ENCODE measurements at regions not wholly inside any gene's neighbourhood (a gene's known extent, or its start where the extent isn't known, plus 50 kb on each side); places are given as distances from the start of the nearest gene placed in this dataset.
"Not testable (repeated sequence)": the region's sequence is repeated elsewhere in the genome, so short reads cannot be mapped to it uniquely, and the experiment has no call there.

DNA sequence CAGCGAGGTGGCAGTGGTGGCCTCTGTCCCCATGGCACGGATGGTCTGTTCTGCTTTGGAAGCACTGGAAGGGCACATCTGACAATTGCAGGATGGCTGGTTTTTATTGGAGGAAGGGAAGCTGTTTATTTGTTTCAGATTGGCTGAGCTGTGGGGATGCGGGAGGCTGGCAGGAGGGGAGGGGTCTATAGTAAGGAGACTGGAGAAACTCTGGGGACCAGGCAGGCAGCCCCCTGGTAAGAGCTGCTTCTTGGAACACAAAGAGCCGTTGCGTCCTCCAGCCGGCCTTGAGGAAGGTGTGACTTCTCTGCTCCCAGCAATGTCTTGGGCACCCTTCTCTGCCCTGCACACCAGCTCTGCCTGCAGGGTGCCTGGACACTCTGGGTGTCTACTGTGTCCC lies 85.1 kb upstream of the SPDYE9 start:
- 87 to 91% methylated on average over 6 of the region's 6 CpGs for WGBS, 2 donors
- H3K27me3 ChIP-seq; H3K9me3 ChIP-seq; intact Hi-C loops (cut with DNase I); DNase-seq; H3K4me1 ChIP-seq; H3K4me3 ChIP-seq; H3K27ac ChIP-seq; H3K36me3 ChIP-seq: not testable (repeated sequence)
- ATAC-seq = peak in 3 of 8 donors; percentile 19 to 45 (median 21)

DNA sequence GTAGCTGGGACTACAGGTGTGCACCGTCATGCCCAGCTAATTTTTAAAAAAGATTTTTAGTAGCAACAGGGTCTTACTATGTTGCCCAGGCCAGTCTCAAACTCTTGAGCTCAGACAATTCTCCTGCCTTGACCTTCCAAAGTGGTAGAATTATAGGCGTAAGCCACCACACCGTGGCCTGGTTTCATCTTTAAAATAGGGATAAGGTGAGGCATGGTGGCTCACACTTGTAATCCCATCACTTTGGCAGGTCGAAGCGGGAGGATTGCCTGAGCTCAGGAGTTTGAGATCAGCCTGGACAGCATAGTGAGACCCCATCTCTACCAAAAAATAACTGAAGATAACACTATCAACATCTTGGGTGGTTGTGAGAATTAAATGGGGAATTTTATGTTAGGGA lies 84.6 kb upstream of the SPDYE9 start:
- H3K36me3 ChIP-seq; H3K4me3 ChIP-seq; H3K27me3 ChIP-seq; DNase-seq; intact Hi-C loops (cut with DNase I); ATAC-seq; H3K27ac ChIP-seq; H3K9me3 ChIP-seq; H3K4me1 ChIP-seq: not testable (repeated sequence)
- WGBS, 2 donors = 98 to 99% methylated on average over 4 of the region's 5 CpGs

DNA sequence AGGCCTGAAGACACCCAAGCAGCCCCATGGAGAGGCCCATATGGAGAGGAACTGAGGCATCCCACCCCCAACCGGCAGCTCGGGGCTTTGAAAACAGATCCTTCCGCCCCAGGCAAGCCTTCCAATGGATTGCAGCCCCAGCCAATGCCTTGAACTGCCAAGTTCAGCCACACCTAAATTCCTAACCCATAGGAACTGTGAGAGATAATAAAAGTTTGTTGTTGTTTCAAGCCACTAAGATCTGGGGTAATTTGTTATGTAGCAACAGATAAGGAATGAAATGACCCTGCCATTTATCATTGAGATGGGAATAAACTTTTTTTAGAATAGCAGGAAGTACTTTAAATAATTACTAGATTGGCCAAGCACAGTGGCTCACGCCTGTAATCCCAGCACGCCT lies 80.3 kb upstream of the SPDYE9 start:
- WGBS, 2 donors = no CpG with 5 or more reads among the region's 5 CpGs
- H3K27me3 ChIP-seq; DNase-seq; H3K4me1 ChIP-seq; H3K27ac ChIP-seq; H3K4me3 ChIP-seq; H3K36me3 ChIP-seq; ATAC-seq; intact Hi-C loops (cut with DNase I); H3K9me3 ChIP-seq: not testable (repeated sequence)

DNA sequence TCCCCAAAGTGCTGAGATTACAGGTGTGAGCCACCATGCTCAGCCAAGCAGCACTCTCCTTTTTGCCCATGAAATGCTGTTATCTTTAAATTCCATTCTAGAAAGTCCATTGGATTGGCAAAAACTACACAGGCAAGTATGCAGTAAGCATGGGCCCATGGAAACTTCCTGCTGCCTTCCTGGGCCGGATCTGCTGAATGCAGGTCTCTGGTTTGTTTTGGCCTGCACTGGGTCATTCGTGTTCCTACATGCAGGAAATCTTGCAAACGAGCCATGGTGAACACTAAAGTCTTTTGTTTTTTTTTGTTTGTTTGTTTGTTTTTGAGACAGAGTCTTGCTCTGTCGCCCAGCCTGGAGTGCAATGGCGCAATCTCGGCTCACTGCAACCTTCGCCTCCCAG lies 76.8 kb upstream of the SPDYE9 start:
- DNase-seq; H3K9me3 ChIP-seq; H3K27me3 ChIP-seq; H3K4me1 ChIP-seq; H3K4me3 ChIP-seq; H3K27ac ChIP-seq; intact Hi-C loops (cut with DNase I); H3K36me3 ChIP-seq: not testable (repeated sequence)
- WGBS, 2 donors = 73 to 75% methylated on average over 5 of the region's 7 CpGs
- ATAC-seq = peak in 1 of 8 donors; percentile 46

DNA sequence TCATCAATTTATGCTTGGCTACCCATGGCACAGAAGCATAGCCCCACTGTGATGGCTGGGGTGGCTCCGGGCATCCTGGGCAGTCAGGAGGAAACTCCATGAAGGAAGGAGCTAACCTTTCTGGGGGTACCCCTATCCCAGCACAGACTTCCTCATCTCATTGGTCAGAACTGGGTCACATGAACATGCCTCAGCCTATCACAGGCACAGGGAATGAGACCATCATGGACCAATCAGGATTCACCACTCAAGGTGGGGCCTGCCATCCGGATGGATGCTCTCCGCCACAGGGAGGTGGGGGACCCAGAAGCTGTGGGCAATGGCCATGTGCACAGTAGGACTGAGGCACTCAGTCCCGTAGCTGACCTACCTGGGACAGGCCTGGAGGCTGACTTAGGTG lies 75.9 kb upstream of the SPDYE9 start:
- H3K27ac ChIP-seq; intact Hi-C loops (cut with DNase I); H3K36me3 ChIP-seq; H3K27me3 ChIP-seq; DNase-seq; H3K4me1 ChIP-seq; H3K9me3 ChIP-seq; H3K4me3 ChIP-seq; ATAC-seq: not testable (repeated sequence)
- WGBS, 2 donors = no CpG with 5 or more reads among the region's 4 CpGs

DNA sequence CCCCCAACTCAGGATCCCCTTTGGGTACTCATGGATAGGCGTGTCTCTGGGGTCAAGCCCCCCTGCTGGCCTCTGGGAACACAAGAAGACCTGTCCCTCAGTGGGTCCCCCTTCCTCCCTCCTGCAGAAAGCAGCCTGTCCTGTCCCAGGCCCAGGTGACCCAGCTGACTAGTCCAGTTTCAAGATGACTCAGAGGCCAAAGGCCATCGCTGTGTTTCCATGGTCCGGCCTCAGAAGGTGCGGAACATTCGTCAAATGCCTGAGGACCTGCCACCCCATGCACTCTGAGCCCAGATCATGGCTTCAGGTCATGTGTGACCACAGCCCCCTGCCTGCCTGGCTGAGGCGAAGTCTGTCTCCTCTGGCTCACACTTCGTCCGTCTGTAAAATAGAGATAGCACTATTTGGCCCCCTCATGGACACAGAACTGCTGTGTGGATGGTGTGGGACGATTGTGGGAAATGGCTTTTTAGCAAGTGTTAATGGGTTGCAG lies 71.4 kb upstream of the SPDYE9 start:
- H3K36me3 ChIP-seq; H3K27ac ChIP-seq; ATAC-seq; H3K4me1 ChIP-seq; H3K9me3 ChIP-seq; H3K4me3 ChIP-seq; intact Hi-C loops (cut with DNase I); H3K27me3 ChIP-seq; DNase-seq: not testable (repeated sequence)
- 57 to 100% methylated on average over 1 of the region's 9 CpGs for WGBS, 2 donors

DNA sequence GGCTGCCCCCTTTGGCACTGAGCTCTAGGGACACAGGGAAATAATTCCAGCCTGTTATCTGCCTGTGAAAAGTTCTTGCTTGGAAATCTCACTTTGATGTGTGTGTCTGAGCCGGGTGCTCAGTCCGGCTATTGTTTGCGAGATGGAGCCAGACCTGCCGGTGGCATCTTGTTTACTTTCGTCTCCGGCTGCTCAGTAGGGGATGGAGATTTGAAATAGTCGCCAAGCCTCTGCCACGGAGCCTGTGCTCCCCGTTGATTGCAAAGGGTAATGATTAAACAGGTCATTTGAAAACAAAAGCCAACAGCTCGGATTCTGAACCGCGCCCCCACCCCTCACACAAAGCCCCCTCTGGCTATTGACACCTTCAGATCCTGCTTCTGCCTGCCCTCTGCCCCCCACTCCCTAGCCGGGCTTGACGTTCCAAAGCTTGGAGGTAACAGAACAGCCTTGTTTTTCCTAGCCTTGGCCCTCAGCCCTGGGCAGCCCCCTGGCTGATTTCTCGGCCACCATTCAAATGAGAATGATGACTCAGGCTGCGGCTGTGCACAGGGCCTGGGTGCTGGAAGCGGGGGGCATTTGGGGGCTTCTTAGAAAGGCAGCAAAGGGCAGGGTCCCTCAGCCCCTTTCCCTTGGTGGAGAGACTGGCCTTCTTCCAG lies 70.8 kb upstream of the SPDYE9 start:
- H3K36me3 ChIP-seq; H3K9me3 ChIP-seq; H3K4me1 ChIP-seq; intact Hi-C loops (cut with DNase I); H3K27me3 ChIP-seq; ATAC-seq; DNase-seq; H3K27ac ChIP-seq: not testable (repeated sequence)
- peak overlapping the region in 1 of 10 donors; percentile 27 for H3K4me3 ChIP-seq
- 20 to 22% methylated on average over 9 to 12 of the region's 17 CpGs for WGBS, 2 donors

DNA sequence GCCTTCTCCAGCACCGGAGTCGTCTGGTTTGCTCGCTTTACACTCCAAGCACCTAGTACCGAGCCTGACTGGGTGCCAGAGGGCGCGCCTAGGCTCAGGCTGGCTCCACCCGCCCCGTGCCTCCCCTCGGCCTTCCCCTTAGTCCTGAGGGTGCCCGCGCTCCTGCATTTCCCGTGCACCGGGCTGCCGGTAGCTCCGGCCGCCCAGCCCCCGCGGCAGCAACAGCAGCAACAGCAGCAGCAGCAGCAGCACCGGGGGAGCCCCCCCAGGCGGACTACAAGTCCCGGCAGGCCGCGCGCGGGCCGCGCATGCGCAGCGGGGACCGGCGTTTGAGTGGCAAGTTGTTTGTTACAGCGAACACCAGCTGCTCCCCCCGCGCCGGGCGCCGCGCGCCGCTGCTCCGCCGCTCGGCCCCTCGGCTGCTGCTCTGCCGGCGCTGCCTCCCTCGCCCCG lies 68.8 kb upstream of the SPDYE9 start:
- H3K9me3 ChIP-seq; H3K27me3 ChIP-seq; H3K4me1 ChIP-seq; intact Hi-C loops (cut with DNase I); H3K36me3 ChIP-seq: not testable (repeated sequence)
- 0% methylated on average over 9 to 37 of the region's 48 CpGs for WGBS, 2 donors
- H3K27ac ChIP-seq = peak overlapping the region in 3 of 10 donors; percentile 44 to 53 (median 45)
- H3K4me3 ChIP-seq = peak overlapping the region in 9 of 10 donors; percentile 32 to 59 (median 47)
- peak; percentile 74 to 79 for DNase-seq
- peak; percentile 95 to 98 (median 96) for ATAC-seq

DNA sequence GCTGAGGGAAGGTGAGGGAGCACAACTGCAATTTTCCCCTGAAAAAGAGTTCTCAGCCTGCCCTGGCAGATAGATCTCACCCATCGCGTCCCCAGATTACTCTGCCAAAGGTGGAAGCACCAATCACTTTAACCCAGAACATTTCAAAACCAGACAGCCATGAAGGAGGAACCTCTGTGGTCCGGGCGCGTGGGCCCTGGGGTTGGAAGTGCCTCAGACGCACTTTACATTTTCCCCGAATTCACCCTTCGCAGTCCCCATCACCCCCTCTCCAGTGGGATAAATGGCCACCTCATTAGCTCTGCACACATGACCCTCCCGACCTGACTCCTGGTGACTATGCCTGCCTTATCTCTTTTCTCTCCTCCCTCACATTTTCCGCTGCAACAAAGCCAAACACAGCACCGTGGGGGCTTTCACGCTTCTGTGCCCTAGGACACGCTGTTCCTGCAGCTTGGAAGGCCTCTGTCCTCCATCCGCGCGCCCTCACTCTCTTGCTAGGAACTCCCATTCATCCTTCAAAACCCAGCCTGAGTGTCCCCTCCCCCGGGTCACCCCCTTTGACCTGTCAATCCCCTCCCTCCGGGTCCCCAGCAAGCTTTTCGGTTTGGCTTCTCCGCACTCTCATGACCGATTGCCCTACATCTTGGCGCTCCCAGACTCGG lies 68.2 kb upstream of the SPDYE9 start:
- WGBS, 2 donors = 33% methylated on average over 7 of the region's 23 CpGs
- ATAC-seq (peak in 7 of 8 donors; percentile 2 to 30 (median 6)), DNase-seq (peak in 1 of 2 donors; percentile 10)
- intact Hi-C loops (cut with DNase I); H3K36me3 ChIP-seq; H3K9me3 ChIP-seq; H3K27ac ChIP-seq; H3K27me3 ChIP-seq; H3K4me1 ChIP-seq: not testable (repeated sequence)
- H3K4me3 ChIP-seq = peak overlapping the region in 7 of 10 donors; percentile 32 to 59 (median 49)

DNA sequence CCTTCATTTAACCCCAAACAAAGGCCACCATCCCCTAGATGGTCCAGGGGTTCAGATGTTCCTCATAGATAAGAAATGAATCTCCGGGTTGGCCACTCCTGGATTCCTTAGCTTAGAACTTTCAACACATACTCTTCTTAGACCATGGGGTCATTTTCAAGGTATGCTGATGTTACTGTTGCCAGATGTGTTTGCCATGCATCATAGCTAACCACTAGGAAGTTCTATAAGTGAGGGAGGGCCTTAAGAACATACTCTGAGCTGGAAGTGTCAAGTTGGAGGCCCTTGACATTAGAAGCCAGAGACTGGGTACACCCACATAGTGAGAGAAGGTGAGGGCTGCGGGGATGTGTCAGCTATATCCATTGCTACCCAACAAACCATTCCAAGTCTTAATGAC lies 62.7 kb upstream of the SPDYE9 start:
- DNase-seq; intact Hi-C loops (cut with DNase I); H3K36me3 ChIP-seq; H3K4me3 ChIP-seq; H3K27ac ChIP-seq; H3K27me3 ChIP-seq; H3K4me1 ChIP-seq; H3K9me3 ChIP-seq; ATAC-seq: not testable (repeated sequence)
- WGBS, 2 donors = no CpG with 5 or more reads among the region's 2 CpGs

DNA sequence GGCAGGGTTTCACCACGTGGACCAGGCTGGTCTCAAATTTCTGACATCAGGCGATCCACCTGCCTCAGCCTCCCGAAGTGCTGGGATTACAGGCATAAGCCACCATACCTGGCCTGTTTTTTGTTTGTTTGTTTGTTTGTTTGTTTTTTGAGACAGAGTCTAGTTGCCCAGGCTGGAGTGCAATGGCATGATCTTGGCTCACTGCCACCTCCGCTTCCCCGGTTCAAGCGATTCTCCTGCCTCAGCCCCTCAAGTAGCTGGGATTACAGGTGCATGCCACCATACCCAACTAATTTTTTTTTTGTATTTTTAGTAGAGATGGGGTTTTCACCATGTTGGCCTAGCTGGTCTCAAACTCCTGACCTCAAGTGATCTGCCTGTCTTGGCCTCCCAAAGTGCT lies 61.8 kb upstream of the SPDYE9 start:
- H3K27ac ChIP-seq; ATAC-seq; H3K36me3 ChIP-seq; H3K9me3 ChIP-seq; H3K27me3 ChIP-seq; H3K4me3 ChIP-seq; DNase-seq; H3K4me1 ChIP-seq; intact Hi-C loops (cut with DNase I): not testable (repeated sequence)
- WGBS, 2 donors = 91 to 95% methylated on average over 4 of the region's 6 CpGs

Measured in heart right ventricle (tissue), 16 donors.